HepG2 (cell line): ENCODE measurements at regions not wholly inside any gene's neighbourhood (a gene's known extent, or its start where the extent isn't known, plus 50 kb on each side); places are given as distances from the start of the nearest gene placed in this dataset.

Experiments used
- ATAC-seq: fragments of 200-7000 bp; cut with Tn5 transposase; 3 replicates; pipeline ENCODE4 v1.9.1; 2020; ENCODE audit warnings: mild to moderate bottlenecking, moderate library complexity
- BruUV-seq: library from RNA; stranded (reverse); fragments of 400-500 nt; replicated peaks from 2 replicates; lab custom pipeline; 2021; lab: Mats Ljungman, UMichigan
- CTCF ChIA-PET: fragments of 300-600 bp; formaldehyde crosslinking; extraction: SDS; loops from one replicate; lab custom pipeline; 2021; ENCODE audit warnings: low total read pairs, inconsistent platforms, low intra/inter-chr PET ratio; lab: Yijun Ruan, JAX
- POLR2A ChIA-PET: fragments of 350-600 bp; sonication (Branson Sonifier 250); formaldehyde crosslinking; loops from one replicate; lab custom pipeline; 2020; ENCODE audit warnings: antibody characterized with exemption, inconsistent platforms; lab: Yijun Ruan, JAX
- DNase-seq: peaks from one replicate; pipeline ENCODE4 v3.0.0-alpha.2; 2015; ENCODE audit warnings: low spot score
- FAIRE-seq: peaks from 3 replicates; lab custom pipeline; 2011; peaks lifted over from hg19 to GRCh38; lab: Jason Lieb, UNC
- H2AFZ ChIP-seq: one replicate; pipeline ENCODE4 v1.6.1; 2011; ENCODE audit warnings: low read length, inconsistent platforms
- H3K27ac ChIP-seq: fragments of 300-600 bp; 3 replicates; pipeline ENCODE4 v1.8.0; 2011; ENCODE audit warnings: mixed run types, mild to moderate bottlenecking, mixed read lengths, low read length, inconsistent platforms; ENCODE audit not compliant: insufficient read depth; ENCODE audit errors: extremely low read length
- H3K27me3 ChIP-seq, 2 experiments: fragments of 200-600 bp in 1 of 2; 2 replicates in 1 of 2; 3 replicates in 1 of 2; pipeline versions ENCODE4 v1.6.0 to v1.8.0; 2011; ENCODE audit warnings: low read length in 2 of 2, mild to moderate bottlenecking in 2 of 2, moderate library complexity in 2 of 2, inconsistent platforms in 1 of 2; ENCODE audit not compliant: insufficient read depth in 2 of 2, control insufficient read depth in 1 of 2
- H3K36me3 ChIP-seq, 2 experiments: fragments of 200-600 bp in 1 of 2; replicated peaks in 1 of 2; 2 replicates in 1 of 2; 3 replicates in 1 of 2; pipeline versions ENCODE4 v1.5.1 to v1.8.0; 2011; ENCODE audit warnings: low read length in 2 of 2, inconsistent platforms in 1 of 2; ENCODE audit not compliant: insufficient read depth in 2 of 2, control insufficient read depth in 1 of 2
- H3K4me1 ChIP-seq: 2 replicates; pipeline ENCODE4 v1.5.1; 2012; ENCODE audit warnings: low read length, inconsistent platforms; ENCODE audit not compliant: insufficient read depth
- H3K4me2 ChIP-seq: 2 replicates; pipeline ENCODE4 v1.6.0; 2011; ENCODE audit warnings: low read depth, low read length, inconsistent platforms
- H3K4me3 ChIP-seq, 3 experiments: fragments of 200-600 bp in 1 of 3; sonication (generic), shearing (Covaris generic) in 1 of 3; replicated peaks in 1 of 3; 2 replicates each; pipeline ENCODE4 v1.5.1; 2011 to 2016; ENCODE audit warnings: low read length in 3 of 3, inconsistent platforms in 2 of 3, low read depth in 2 of 3, mild to moderate bottlenecking in 2 of 3, control low read depth in 1 of 3, mixed read lengths in 1 of 3; ENCODE audit not compliant: insufficient read depth in 1 of 3
- H3K79me2 ChIP-seq: one replicate; pipeline ENCODE4 v1.6.1; 2011; ENCODE audit warnings: low read length, inconsistent platforms; ENCODE audit not compliant: insufficient read depth
- H3K9ac ChIP-seq: 2 replicates; pipeline ENCODE4 v1.6.0; 2011; ENCODE audit warnings: mild to moderate bottlenecking, low read depth, low read length, inconsistent platforms; ENCODE audit not compliant: insufficient read depth
- H3K9me3 ChIP-seq: 2 replicates; pipeline ENCODE4 v1.5.1; 2012; ENCODE audit warnings: mild to moderate bottlenecking, low read length
- H4K20me1 ChIP-seq: 2 replicates; pipeline ENCODE4 v1.6.0; 2011; ENCODE audit warnings: inconsistent platforms, mild to moderate bottlenecking, low read length, moderate library complexity; ENCODE audit not compliant: insufficient read depth
- ATF5 ChIP-seq: sonication (generic); formaldehyde crosslinking; IDR thresholded peaks from 2 replicates; pipeline ENCODE4 v1.4.0; 2020; ENCODE audit warnings: mild to moderate bottlenecking, low read depth, missing genetic modification reagents
- CREB1 ChIP-seq, 2 experiments: fragments of 450-650 bp in 1 of 2; IDR thresholded peaks; 2 replicates each; pipeline ENCODE4 v1.6.1; 2016 to 2017; ENCODE audit warnings: control low read depth in 1 of 2, mild to moderate bottlenecking in 1 of 2, missing compliant biosample characterization in 1 of 2, missing genetic modification characterization in 1 of 2
- GLMP ChIP-seq: sonication (generic); formaldehyde crosslinking; IDR thresholded peaks from 2 replicates; pipeline ENCODE4 v1.9.0; 2021; ENCODE audit warnings: missing genetic modification reagents, mild to moderate bottlenecking, borderline replicate concordance
- GMEB1 ChIP-seq: sonication (generic); formaldehyde crosslinking; IDR thresholded peaks from 2 replicates; pipeline ENCODE4 v1.5.1; 2020; ENCODE audit warnings: missing genetic modification reagents, mild to moderate bottlenecking, borderline replicate concordance
- HMG20A ChIP-seq: IDR thresholded peaks from 2 replicates; pipeline ENCODE4 v1.6.1; 2016; ENCODE audit warnings: borderline replicate concordance
- KLF11 ChIP-seq: IDR thresholded peaks from 2 replicates; pipeline ENCODE4 v1.6.1; 2016; ENCODE audit warnings: missing compliant biosample characterization
- NFKB2 ChIP-seq: sonication (generic); formaldehyde crosslinking; IDR thresholded peaks from 2 replicates; pipeline ENCODE4 v1.4.0; 2020; ENCODE audit warnings: missing genetic modification reagents, borderline replicate concordance
- SP1 ChIP-seq, 2 experiments: fragments of 450-650 bp in 1 of 2; sonication (generic) in 1 of 2; formaldehyde crosslinking in 1 of 2; IDR thresholded peaks; 2 replicates each; pipeline versions ENCODE4 v1.4.0 to v1.6.1; 2016 to 2020; ENCODE audit warnings: missing genetic modification reagents in 1 of 2
- STAG1 ChIP-seq: sonication (generic); formaldehyde crosslinking; IDR thresholded peaks from 2 replicates; pipeline ENCODE4 v1.4.0; 2020; ENCODE audit warnings: missing genetic modification reagents
- TOPORS ChIP-seq: sonication (generic); formaldehyde crosslinking; IDR thresholded peaks from 2 replicates; pipeline ENCODE4 v1.8.0; 2023; ENCODE audit warnings: mild to moderate bottlenecking, missing genetic modification reagents
- ZNF33A ChIP-seq: sonication (generic); formaldehyde crosslinking; IDR thresholded peaks from 2 replicates; pipeline ENCODE4 v1.5.1; 2020; ENCODE audit warnings: missing genetic modification reagents, mild to moderate bottlenecking, moderate library complexity, borderline replicate concordance
- ZNF713 ChIP-seq: sonication (generic); formaldehyde crosslinking; IDR thresholded peaks from 2 replicates; pipeline ENCODE4 v1.4.0; 2020; ENCODE audit warnings: mild to moderate bottlenecking, missing genetic modification reagents
- ZNF75D ChIP-seq: sonication (generic); formaldehyde crosslinking; IDR thresholded peaks from 2 replicates; pipeline ENCODE4 v1.8.1; 2023; ENCODE audit warnings: missing genetic modification reagents, mild to moderate bottlenecking, borderline replicate concordance
- WGBS: methylation state at CpG from one replicate; pipeline ENCODE4 v1.1.6; 2017; ENCODE audit warnings: low lambda C conversion rate; 5-methylcytosine and 5-hydroxymethylcytosine counted together
- in situ Hi-C: cut with HindIII; loops from 2 replicates; pipeline ENCODE4 v1.10.0; 2017; ENCODE audit warnings: low pct_unique_long_range_greater_than_20kb; ENCODE audit not compliant: extremely low pct_ligation_motif_present
- intact Hi-C: fragments of 100-400 bp; cut with micrococcal nuclease; formaldehyde crosslinking; loops from one replicate; pipeline ENCODE4 v1.10.0; 2022; ENCODE audit not compliant: unreplicated experiment

GRCh38 chr9:12954441-12954840 lies 179.6 kb downstream of the LURAP1L start:
- Histone ChIP-seq H3K36me3 (no peaks in the 10 kb centered on the region), H3K4me3 (no peak overlapping the region), H3K9me3 (peaks cover 11% of the 10 kb centered on the region), H4K20me1 (no peaks in the 10 kb centered on the region), H3K27ac (no peak overlapping the region), H3K9ac (no peak overlapping the region), H3K4me2 (no peak overlapping the region), H3K4me1 (no peaks in the 10 kb centered on the region), H3K79me2 (no peaks in the 10 kb centered on the region)
- CTCF ChIA-PET, result no interaction called here
- intact Hi-C loops, result no loop called here
- ATAC-seq (no peak), DNase-seq (no peak), FAIRE-seq (no peak)
- POLR2A ChIA-PET, result no interaction called here
- WGBS, result 56% methylated on average over 4 of the region's 4 CpGs
- BruUV-seq, result no TSS peak
- TF ChIP-seq TOPORS (no peak), SP1 (IDR thresholded peaks at IDR 0.05) (no peak), SP1 (CRISPR knock-in tag; IDR thresholded peaks at IDR 0.05) (no peak), HMG20A (no peak), KLF11 (CRISPR knock-in tag) (no peak), GMEB1 (CRISPR knock-in tag) (no peak), STAG1 (no peak), GLMP (CRISPR knock-in tag) (no peak), CREB1 (IDR thresholded peaks at IDR 0.05) (no peak), CREB1 (CRISPR knock-in tag; IDR thresholded peaks at IDR 0.05) (no peak), ZNF75D (no peak), ZNF713 (CRISPR knock-in tag) (no peak), ZNF33A (CRISPR knock-in tag) (no peak), ATF5 (CRISPR knock-in tag) (no peak), NFKB2 (no peak)
- TF ChIP-seq, all 625 proteins: peak for 0
- no peak overlapping the region for H2AFZ ChIP-seq
- in situ Hi-C loops, result no loop called here
- no peaks in the 10 kb centered on the region for H3K27me3 ChIP-seq
